ENCODE measurements at regions not wholly inside any gene's neighbourhood (a gene's known extent, or its start where the extent isn't known, plus 50 kb on each side); places are given as distances from the start of the nearest gene placed in this dataset.

DNA sequence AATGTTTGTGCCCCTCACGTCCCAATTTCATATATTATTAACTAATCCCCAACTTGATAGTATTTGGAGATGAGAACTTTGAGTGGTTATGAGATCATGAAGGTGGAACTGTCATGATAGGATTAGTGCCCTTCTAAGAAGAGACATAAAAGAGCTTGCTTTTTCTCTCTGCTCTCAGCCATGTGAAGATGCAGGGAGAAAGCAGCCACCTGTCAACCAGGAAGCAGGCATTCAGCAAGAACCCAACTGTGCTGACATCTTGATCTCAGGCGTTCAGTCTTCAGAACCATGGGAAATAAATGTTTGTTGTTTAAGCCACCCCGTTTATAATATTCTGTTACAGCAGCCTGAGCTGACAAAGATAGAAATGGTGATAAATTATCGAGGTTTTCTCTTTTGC lies 278.7 kb upstream of the KCNMB2 start:
- TF ChIP-seq, protein P1, sequence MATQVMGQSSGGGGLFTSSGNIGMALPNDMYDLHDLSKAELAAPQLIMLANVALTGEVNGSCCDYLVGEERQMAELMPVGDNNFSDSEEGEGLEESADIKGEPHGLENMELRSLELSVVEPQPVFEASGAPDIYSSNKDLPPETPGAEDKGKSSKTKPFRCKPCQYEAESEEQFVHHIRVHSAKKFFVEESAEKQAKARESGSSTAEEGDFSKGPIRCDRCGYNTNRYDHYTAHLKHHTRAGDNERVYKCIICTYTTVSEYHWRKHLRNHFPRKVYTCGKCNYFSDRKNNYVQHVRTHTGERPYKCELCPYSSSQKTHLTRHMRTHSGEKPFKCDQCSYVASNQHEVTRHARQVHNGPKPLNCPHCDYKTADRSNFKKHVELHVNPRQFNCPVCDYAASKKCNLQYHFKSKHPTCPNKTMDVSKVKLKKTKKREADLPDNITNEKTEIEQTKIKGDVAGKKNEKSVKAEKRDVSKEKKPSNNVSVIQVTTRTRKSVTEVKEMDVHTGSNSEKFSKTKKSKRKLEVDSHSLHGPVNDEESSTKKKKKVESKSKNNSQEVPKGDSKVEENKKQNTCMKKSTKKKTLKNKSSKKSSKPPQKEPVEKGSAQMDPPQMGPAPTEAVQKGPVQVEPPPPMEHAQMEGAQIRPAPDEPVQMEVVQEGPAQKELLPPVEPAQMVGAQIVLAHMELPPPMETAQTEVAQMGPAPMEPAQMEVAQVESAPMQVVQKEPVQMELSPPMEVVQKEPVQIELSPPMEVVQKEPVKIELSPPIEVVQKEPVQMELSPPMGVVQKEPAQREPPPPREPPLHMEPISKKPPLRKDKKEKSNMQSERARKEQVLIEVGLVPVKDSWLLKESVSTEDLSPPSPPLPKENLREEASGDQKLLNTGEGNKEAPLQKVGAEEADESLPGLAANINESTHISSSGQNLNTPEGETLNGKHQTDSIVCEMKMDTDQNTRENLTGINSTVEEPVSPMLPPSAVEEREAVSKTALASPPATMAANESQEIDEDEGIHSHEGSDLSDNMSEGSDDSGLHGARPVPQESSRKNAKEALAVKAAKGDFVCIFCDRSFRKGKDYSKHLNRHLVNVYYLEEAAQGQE (IDR thresholded peaks at IDR 0.05; ENCODE audit: insufficient read depth in 1 of 2, low read depth in 2 of 2, low read length in 2 of 2) = no peak
- TF ChIP-seq POLR2AphosphoS5 (IDR thresholded peaks at IDR 0.05; ENCODE audit: low read depth, low read length) = no peak
- TF ChIP-seq TAF1 (IDR thresholded peaks at IDR 0.05; ENCODE audit: borderline replicate concordance, insufficient read depth, low read length) = no peak
- TF ChIP-seq SIN3A (IDR thresholded peaks at IDR 0.05; ENCODE audit: borderline replicate concordance, insufficient read depth, low read length) = no peak
- no peak for TF ChIP-seq FOXP2 (optimal IDR thresholded peaks at IDR 0.05; ENCODE audit: borderline replicate concordance, extremely low read depth, extremely low read length, insufficient read depth)

DNA sequence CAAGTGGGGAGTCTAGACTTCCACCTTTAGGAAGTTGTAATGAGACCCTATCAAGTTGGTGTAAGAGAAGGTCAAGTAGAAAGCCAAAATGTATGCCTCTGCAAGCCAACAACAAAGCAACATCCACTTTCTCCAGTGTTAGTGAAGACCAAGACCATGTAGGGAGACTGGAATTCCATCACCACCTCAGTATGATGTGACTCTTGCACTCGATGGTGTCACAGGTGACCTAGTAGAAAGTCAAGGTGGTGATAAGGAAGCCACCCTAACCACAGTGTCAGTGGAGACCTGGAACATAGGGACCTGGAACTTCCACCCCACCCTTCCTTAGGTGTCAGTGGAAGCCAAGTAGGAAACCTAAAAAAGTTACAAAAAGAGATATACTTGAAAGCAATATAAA lies 278.1 kb upstream of the KCNMB2 start:
- TF ChIP-seq TAF1 (IDR thresholded peaks at IDR 0.05; ENCODE audit: borderline replicate concordance, insufficient read depth, low read length) (no peak), FOXP2 (optimal IDR thresholded peaks at IDR 0.05; ENCODE audit: borderline replicate concordance, extremely low read depth, extremely low read length, insufficient read depth) (no peak), POLR2AphosphoS5 (IDR thresholded peaks at IDR 0.05; ENCODE audit: low read depth, low read length) (no peak), SIN3A (IDR thresholded peaks at IDR 0.05; ENCODE audit: borderline replicate concordance, insufficient read depth, low read length) (no peak)
- TF ChIP-seq, protein P1 (IDR thresholded peaks at IDR 0.05; ENCODE audit: insufficient read depth in 1 of 2, low read depth in 2 of 2, low read length in 2 of 2) = no peak

DNA sequence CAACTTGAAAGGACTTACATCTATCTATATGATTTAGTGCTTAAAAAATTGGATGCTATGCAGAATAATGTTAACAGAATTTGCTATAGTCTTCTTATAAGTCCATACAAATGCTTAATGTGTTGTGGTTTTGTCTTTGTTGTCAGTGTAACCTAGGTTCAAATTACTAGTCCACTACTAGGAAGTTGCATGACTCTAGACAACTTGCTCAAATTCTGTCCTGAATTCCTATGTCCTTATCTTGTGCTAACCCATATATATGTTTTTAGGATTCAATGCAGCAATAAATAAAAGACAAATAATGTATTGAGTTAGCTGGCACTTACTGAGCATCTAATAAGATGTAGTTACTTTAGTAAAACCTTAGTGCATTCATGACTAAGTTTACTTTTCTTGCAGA lies 276.5 kb upstream of the KCNMB2 start:
- TF ChIP-seq TAF1 (IDR thresholded peaks at IDR 0.05; ENCODE audit: borderline replicate concordance, insufficient read depth, low read length) = no peak
- TF ChIP-seq, protein P1 (IDR thresholded peaks at IDR 0.05; ENCODE audit: insufficient read depth in 1 of 2, low read depth in 2 of 2, low read length in 2 of 2) = no peak
- TF ChIP-seq SIN3A (IDR thresholded peaks at IDR 0.05; ENCODE audit: borderline replicate concordance, insufficient read depth, low read length) = no peak
- TF ChIP-seq FOXP2 (optimal IDR thresholded peaks at IDR 0.05; ENCODE audit: borderline replicate concordance, extremely low read depth, extremely low read length, insufficient read depth) = no peak
- no peak for TF ChIP-seq POLR2AphosphoS5 (IDR thresholded peaks at IDR 0.05; ENCODE audit: low read depth, low read length)

DNA sequence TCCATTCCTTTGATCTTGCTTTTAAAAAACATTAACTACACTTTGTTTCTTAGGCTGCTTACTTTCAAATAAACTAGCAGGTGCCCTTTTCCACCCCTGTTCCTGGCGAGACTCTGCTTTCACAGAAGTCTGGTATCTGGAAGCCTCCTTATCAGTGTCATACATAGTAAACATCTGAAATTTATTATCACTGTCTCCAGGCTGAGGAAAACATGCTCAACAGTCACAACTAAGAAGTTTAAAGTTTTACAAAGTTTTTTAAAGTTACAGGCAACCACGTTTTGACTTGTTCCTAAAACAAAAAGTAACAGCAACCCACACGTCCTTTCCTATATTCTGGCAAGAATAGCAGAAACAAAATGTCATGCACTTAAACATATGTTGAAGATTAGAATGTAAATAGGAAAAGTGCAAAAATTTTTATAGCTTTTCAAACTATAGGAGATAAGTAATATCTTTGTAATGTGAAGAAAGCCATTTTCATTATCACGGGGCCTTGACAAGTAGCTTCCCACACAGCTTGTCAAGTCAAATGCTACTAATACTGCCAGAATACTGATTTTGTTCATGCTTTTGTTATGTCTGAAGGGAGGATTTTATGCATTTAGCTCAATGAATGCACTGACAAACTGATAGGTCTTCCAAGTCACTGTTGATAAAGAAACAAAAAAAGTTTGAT lies 275.2 kb upstream of the KCNMB2 start:
- TF ChIP-seq POLR2AphosphoS5 (IDR thresholded peaks at IDR 0.05; ENCODE audit: low read depth, low read length) = no peak
- no peak for TF ChIP-seq FOXP2 (optimal IDR thresholded peaks at IDR 0.05; ENCODE audit: borderline replicate concordance, extremely low read depth, extremely low read length, insufficient read depth)
- TF ChIP-seq SIN3A (IDR thresholded peaks at IDR 0.05; ENCODE audit: borderline replicate concordance, insufficient read depth, low read length) = no peak
- TF ChIP-seq, protein P1 (IDR thresholded peaks at IDR 0.05; ENCODE audit: insufficient read depth in 1 of 2, low read depth in 2 of 2, low read length in 2 of 2) = no peak
- TF ChIP-seq TAF1 (IDR thresholded peaks at IDR 0.05; ENCODE audit: borderline replicate concordance, insufficient read depth, low read length) = no peak
